HL-60 (cell line): ENCODE measurements at regions not wholly inside any gene's neighbourhood (a gene's known extent, or its start where the extent isn't known, plus 50 kb on each side); places are given as distances from the start of the nearest gene placed in this dataset.
A peak's percentile ranks its signal among the peaks of the same experiment; 100 is the strongest.

Source experiments
- DNase-seq, 2 experiments: peaks; one replicate each; pipeline ENCODE4 v3.0.0-alpha.2; 2010 to 2020; ENCODE audit warnings: low read depth in 1 of 2, low spot score in 1 of 2
- H3K27ac ChIP-seq: fragments of 250-450 bp; sonication (Bioruptor Pico); replicated peaks from 2 replicates; pipeline ENCODE4 v1.5.1; 2020; ENCODE audit warnings: mild to moderate bottlenecking, moderate library complexity
- H3K27me3 ChIP-seq: fragments of 250-450 bp; sonication (Bioruptor Pico); 2 replicates; pipeline ENCODE4 v1.5.1; 2021; ENCODE audit warnings: mild to moderate bottlenecking, moderate library complexity; ENCODE audit not compliant: insufficient read depth, poor library complexity, severe bottlenecking
- H3K4me3 ChIP-seq: replicated peaks from 2 replicates; pipeline ENCODE4 v1.5.1; 2011; ENCODE audit warnings: mild to moderate bottlenecking, control low read depth, low read length; ENCODE audit not compliant: insufficient read depth
- GABPA ChIP-seq: IDR thresholded peaks from 2 replicates; pipeline ENCODE4 v1.6.1; 2012; ENCODE audit warnings: low read depth
- POLR2AphosphoS5 ChIP-seq: IDR thresholded peaks from 2 replicates; pipeline ENCODE4 v1.6.1; 2012; ENCODE audit warnings: low read depth
- SPI1 ChIP-seq: IDR thresholded peaks from 2 replicates; pipeline ENCODE4 v1.6.1; 2012; ENCODE audit warnings: low read depth, mild to moderate bottlenecking, borderline replicate concordance
- TF ChIP-seq, protein P1 (sequence below): IDR thresholded peaks from one replicate; pipeline ENCODE4 v1.5.1; 2011; ENCODE audit warnings: low read length, control low read depth, inconsistent platforms; ENCODE audit not compliant: insufficient read depth
- TF ChIP-seq, protein P2 (sequence below): IDR thresholded peaks from 2 replicates; pipeline ENCODE4 v1.6.1; 2012; ENCODE audit warnings: low read depth; ENCODE audit not compliant: insufficient replicate concordance

GRCh38 chr18:45157576-45157975 lies 457.7 kb upstream of the SLC14A2 start:
- Histone ChIP-seq H3K27ac (no peak overlapping the region), H3K27me3 (peaks cover 5% of the 10 kb centered on the region), H3K4me3 (no peak overlapping the region)
- TF ChIP-seq, protein P1, sequence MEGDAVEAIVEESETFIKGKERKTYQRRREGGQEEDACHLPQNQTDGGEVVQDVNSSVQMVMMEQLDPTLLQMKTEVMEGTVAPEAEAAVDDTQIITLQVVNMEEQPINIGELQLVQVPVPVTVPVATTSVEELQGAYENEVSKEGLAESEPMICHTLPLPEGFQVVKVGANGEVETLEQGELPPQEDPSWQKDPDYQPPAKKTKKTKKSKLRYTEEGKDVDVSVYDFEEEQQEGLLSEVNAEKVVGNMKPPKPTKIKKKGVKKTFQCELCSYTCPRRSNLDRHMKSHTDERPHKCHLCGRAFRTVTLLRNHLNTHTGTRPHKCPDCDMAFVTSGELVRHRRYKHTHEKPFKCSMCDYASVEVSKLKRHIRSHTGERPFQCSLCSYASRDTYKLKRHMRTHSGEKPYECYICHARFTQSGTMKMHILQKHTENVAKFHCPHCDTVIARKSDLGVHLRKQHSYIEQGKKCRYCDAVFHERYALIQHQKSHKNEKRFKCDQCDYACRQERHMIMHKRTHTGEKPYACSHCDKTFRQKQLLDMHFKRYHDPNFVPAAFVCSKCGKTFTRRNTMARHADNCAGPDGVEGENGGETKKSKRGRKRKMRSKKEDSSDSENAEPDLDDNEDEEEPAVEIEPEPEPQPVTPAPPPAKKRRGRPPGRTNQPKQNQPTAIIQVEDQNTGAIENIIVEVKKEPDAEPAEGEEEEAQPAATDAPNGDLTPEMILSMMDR = no peak
- TF ChIP-seq, protein P2, sequence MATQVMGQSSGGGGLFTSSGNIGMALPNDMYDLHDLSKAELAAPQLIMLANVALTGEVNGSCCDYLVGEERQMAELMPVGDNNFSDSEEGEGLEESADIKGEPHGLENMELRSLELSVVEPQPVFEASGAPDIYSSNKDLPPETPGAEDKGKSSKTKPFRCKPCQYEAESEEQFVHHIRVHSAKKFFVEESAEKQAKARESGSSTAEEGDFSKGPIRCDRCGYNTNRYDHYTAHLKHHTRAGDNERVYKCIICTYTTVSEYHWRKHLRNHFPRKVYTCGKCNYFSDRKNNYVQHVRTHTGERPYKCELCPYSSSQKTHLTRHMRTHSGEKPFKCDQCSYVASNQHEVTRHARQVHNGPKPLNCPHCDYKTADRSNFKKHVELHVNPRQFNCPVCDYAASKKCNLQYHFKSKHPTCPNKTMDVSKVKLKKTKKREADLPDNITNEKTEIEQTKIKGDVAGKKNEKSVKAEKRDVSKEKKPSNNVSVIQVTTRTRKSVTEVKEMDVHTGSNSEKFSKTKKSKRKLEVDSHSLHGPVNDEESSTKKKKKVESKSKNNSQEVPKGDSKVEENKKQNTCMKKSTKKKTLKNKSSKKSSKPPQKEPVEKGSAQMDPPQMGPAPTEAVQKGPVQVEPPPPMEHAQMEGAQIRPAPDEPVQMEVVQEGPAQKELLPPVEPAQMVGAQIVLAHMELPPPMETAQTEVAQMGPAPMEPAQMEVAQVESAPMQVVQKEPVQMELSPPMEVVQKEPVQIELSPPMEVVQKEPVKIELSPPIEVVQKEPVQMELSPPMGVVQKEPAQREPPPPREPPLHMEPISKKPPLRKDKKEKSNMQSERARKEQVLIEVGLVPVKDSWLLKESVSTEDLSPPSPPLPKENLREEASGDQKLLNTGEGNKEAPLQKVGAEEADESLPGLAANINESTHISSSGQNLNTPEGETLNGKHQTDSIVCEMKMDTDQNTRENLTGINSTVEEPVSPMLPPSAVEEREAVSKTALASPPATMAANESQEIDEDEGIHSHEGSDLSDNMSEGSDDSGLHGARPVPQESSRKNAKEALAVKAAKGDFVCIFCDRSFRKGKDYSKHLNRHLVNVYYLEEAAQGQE = no peak
- TF ChIP-seq GABPA = no peak
- TF ChIP-seq SPI1 = no peak
- DNase-seq = no peak

- peak; percentile 93 for TF ChIP-seq SPI1
- TF ChIP-seq, protein P2 = no peak
- TF ChIP-seq GABPA = no peak
- TF ChIP-seq, protein P1 = no peak
- Histone ChIP-seq H3K4me3 (no peak overlapping the region), H3K27ac (no peak overlapping the region), H3K27me3 (peaks cover 2% of the 10 kb centered on the region)
- DNase-seq = peak in 1 of 2 experiments; percentile 14
Measured at GRCh38 chr18:45161850-45162249, 453.4 kb upstream of the SLC14A2 start.

- Histone ChIP-seq H3K27me3 (no peaks in the 10 kb centered on the region), H3K27ac (no peak overlapping the region), H3K4me3 (no peak overlapping the region)
- TF ChIP-seq POLR2AphosphoS5 (no peak), SPI1 (no peak), GABPA (no peak)
- TF ChIP-seq, protein P2 = no peak
- TF ChIP-seq, protein P1 = no peak
- DNase-seq = no peak
Measured at GRCh38 chr18:45163871-45164270, 451.4 kb upstream of the SLC14A2 start.
